IMR-90 (cell line): ENCODE measurements at regions not wholly inside any gene's neighbourhood (a gene's known extent, or its start where the extent isn't known, plus 50 kb on each side); places are given as distances from the start of the nearest gene placed in this dataset.

ENCODE experiments used
- ATAC-seq: fragments of 200-7000 bp; cut with Tn5 transposase; 2 replicates; pipeline ENCODE4 v1.9.1; 2020; ENCODE audit warnings: low read depth, mild to moderate bottlenecking, moderate library complexity
- BruUV-seq: library from RNA; stranded (reverse); fragments of 400-500 nt; replicated peaks from 2 replicates; lab custom pipeline; 2021; lab: Mats Ljungman, UMichigan
- CTCF ChIA-PET: fragments of 300-600 bp; formaldehyde crosslinking; extraction: SDS; loops from one replicate; lab custom pipeline; 2021; ENCODE audit warnings: antibody characterized with exemption; lab: Yijun Ruan, JAX
- POLR2A ChIA-PET: fragments of 300-600 bp; sonication (Branson Sonifier 250); formaldehyde crosslinking; loops from one replicate; lab custom pipeline; 2022; ENCODE audit warnings: antibody characterized with exemption; ENCODE audit not compliant: unreplicated experiment; lab: Charles Lee
- DNase-seq: peaks from one replicate; pipeline ENCODE4 v3.0.0; 2013
- H2AFZ ChIP-seq: replicated peaks from 2 replicates; pipeline ENCODE3; 2013; ENCODE audit warnings: low read length, mild to moderate bottlenecking; ENCODE audit not compliant: poor library complexity
- H2AK5ac ChIP-seq: 2 replicates; pipeline ENCODE4 v1.6.1; 2013; ENCODE audit warnings: low read depth, low read length, inconsistent platforms
- H2AK9ac ChIP-seq: replicated peaks from 2 replicates; pipeline ENCODE3; 2013; ENCODE audit warnings: mild to moderate bottlenecking, low read depth, low read length, moderate library complexity; ENCODE audit not compliant: poor library complexity
- H2BK120ac ChIP-seq: 2 replicates; pipeline ENCODE4 v1.6.1; 2013; ENCODE audit warnings: low read depth, low read length, inconsistent platforms
- H2BK15ac ChIP-seq: 3 replicates; pipeline ENCODE4 v1.6.1; 2013; ENCODE audit warnings: low read depth, low read length, inconsistent platforms
- H2BK20ac ChIP-seq: 2 replicates; pipeline ENCODE4 v1.6.1; 2013; ENCODE audit warnings: low read depth, mild to moderate bottlenecking, inconsistent platforms, low read length, moderate library complexity
- H2BK5ac ChIP-seq: 2 replicates; pipeline ENCODE4 v1.6.1; 2013; ENCODE audit warnings: mild to moderate bottlenecking, low read depth, low read length, inconsistent platforms; ENCODE audit not compliant: poor library complexity, severe bottlenecking
- H3K14ac ChIP-seq: replicated peaks from 2 replicates; pipeline ENCODE4 v1.6.1; 2013; ENCODE audit warnings: low read depth, low read length, inconsistent platforms
- H3K18ac ChIP-seq: 2 replicates; pipeline ENCODE4 v1.6.1; 2013; ENCODE audit warnings: low read depth, low read length, control low read depth
- H3K23ac ChIP-seq: 2 replicates; pipeline ENCODE4 v1.6.1; 2013; ENCODE audit warnings: low read depth, low read length, inconsistent platforms
- H3K27ac ChIP-seq: 2 replicates; pipeline ENCODE4 v1.5.1; 2013; ENCODE audit warnings: mild to moderate bottlenecking, control low read depth, low read length; ENCODE audit not compliant: insufficient read depth
- H3K27me3 ChIP-seq: 2 replicates; pipeline ENCODE4 v1.6.1; 2013; ENCODE audit warnings: low read length; ENCODE audit not compliant: control insufficient read depth, insufficient read depth
- H3K36me3 ChIP-seq: 2 replicates; pipeline ENCODE4 v1.6.1; 2013; ENCODE audit warnings: low read length, mixed read lengths; ENCODE audit not compliant: control insufficient read depth, insufficient read depth
- H3K4ac ChIP-seq: 2 replicates; pipeline ENCODE4 v1.6.1; 2013; ENCODE audit warnings: low read depth, low read length, inconsistent platforms
- H3K4me1 ChIP-seq: 2 replicates; pipeline ENCODE4 v1.6.1; 2013; ENCODE audit warnings: low read length, mixed read lengths; ENCODE audit not compliant: control insufficient read depth, insufficient read depth
- H3K4me2 ChIP-seq: 2 replicates; pipeline ENCODE4 v1.6.1; 2013; ENCODE audit warnings: low read depth, mild to moderate bottlenecking, control low read depth, low read length, moderate library complexity
- H3K4me3 ChIP-seq: 2 replicates; pipeline ENCODE4 v1.5.1; 2013; ENCODE audit warnings: low read depth, mild to moderate bottlenecking, control low read depth, low read length, moderate library complexity; ENCODE audit not compliant: insufficient read depth
- H3K56ac ChIP-seq: 2 replicates; pipeline ENCODE4 v1.6.1; 2013; ENCODE audit warnings: low read length, inconsistent platforms; ENCODE audit not compliant: insufficient read depth; ENCODE audit errors: extremely low read depth
- H3K79me1 ChIP-seq, 2 experiments: 2 replicates each; pipeline ENCODE4 v1.6.1; 2013; ENCODE audit warnings: low read length in 2 of 2, inconsistent platforms in 1 of 2, low read depth in 1 of 2
- H3K9ac ChIP-seq: 2 replicates; pipeline ENCODE4 v1.6.1; 2013; ENCODE audit warnings: low read depth, low read length, control low read depth
- H3K9me1 ChIP-seq: 2 replicates; pipeline ENCODE4 v1.6.1; 2013; ENCODE audit warnings: low read length, inconsistent platforms; ENCODE audit not compliant: insufficient read depth
- H3K9me3 ChIP-seq: 2 replicates; pipeline ENCODE4 v1.6.1; 2013; ENCODE audit warnings: low read length; ENCODE audit not compliant: control insufficient read depth, insufficient read depth
- H4K20me1 ChIP-seq: 2 replicates; pipeline ENCODE4 v1.6.1; 2013; ENCODE audit warnings: low read length, inconsistent platforms; ENCODE audit not compliant: insufficient read depth
- H4K5ac ChIP-seq: 2 replicates; pipeline ENCODE4 v1.6.1; 2013; ENCODE audit warnings: mild to moderate bottlenecking, low read depth, low read length, control low read depth
- H4K8ac ChIP-seq, 2 experiments: 2 replicates each; pipeline ENCODE4 v1.6.1; 2013; ENCODE audit warnings: low read depth in 2 of 2, low read length in 2 of 2, control low read depth in 1 of 2, inconsistent platforms in 1 of 2
- H4K91ac ChIP-seq: 2 replicates; pipeline ENCODE4 v1.6.1; 2013; ENCODE audit warnings: low read depth, low read length, inconsistent platforms; ENCODE audit not compliant: insufficient read depth
- BHLHE40 ChIP-seq: fragments of 150-350 bp; IDR thresholded peaks from 2 replicates; pipeline ENCODE4 v1.6.1; 2016; ENCODE audit warnings: mild to moderate bottlenecking, low read depth, low read length
- CEBPB ChIP-seq: IDR thresholded peaks from 2 replicates; pipeline ENCODE4 v1.6.1; 2012; ENCODE audit warnings: low read depth, low read length, improper control_type of control experiment
- CHD1 ChIP-seq: IDR thresholded peaks from 2 replicates; pipeline ENCODE4 v1.6.1; 2012; ENCODE audit warnings: low read depth, low read length, improper control_type of control experiment
- FOS ChIP-seq: fragments of 150-350 bp; IDR thresholded peaks from 2 replicates; pipeline ENCODE4 v1.6.1; 2016; ENCODE audit warnings: low read depth, low read length
- MAFK ChIP-seq: IDR thresholded peaks from 2 replicates; pipeline ENCODE4 v1.6.1; 2012; ENCODE audit warnings: low read depth, low read length, improper control_type of control experiment
- MAZ ChIP-seq: IDR thresholded peaks from 2 replicates; pipeline ENCODE4 v1.6.1; 2012; ENCODE audit warnings: low read depth, mild to moderate bottlenecking, low read length, improper control_type of control experiment, moderate library complexity, borderline replicate concordance
- MXI1 ChIP-seq: IDR thresholded peaks from 2 replicates; pipeline ENCODE4 v1.6.1; 2012; ENCODE audit warnings: low read depth, mild to moderate bottlenecking, low read length, moderate library complexity, borderline replicate concordance
- NFE2L2 ChIP-seq: fragments of 150-350 bp; IDR thresholded peaks from 2 replicates; pipeline ENCODE4 v1.6.1; 2016; ENCODE audit warnings: low read depth, mild to moderate bottlenecking, low read length
- POLR2A ChIP-seq: IDR thresholded peaks from 2 replicates; pipeline ENCODE4 v1.6.1; 2012; ENCODE audit warnings: mild to moderate bottlenecking, low read depth, low read length
- RAD21 ChIP-seq: IDR thresholded peaks from 2 replicates; pipeline ENCODE4 v1.6.1; 2012; ENCODE audit warnings: low read length, improper control_type of control experiment
- RCOR1 ChIP-seq: IDR thresholded peaks from 2 replicates; pipeline ENCODE4 v1.6.1; 2012; ENCODE audit warnings: mild to moderate bottlenecking, low read length, improper control_type of control experiment; ENCODE audit not compliant: insufficient replicate concordance
- RFX5 ChIP-seq: IDR thresholded peaks from 2 replicates; pipeline ENCODE4 v1.8.0; 2012; ENCODE audit warnings: low read depth, mild to moderate bottlenecking, low read length, moderate library complexity
- SMC3 ChIP-seq: fragments of 150-350 bp; IDR thresholded peaks from 2 replicates; pipeline ENCODE4 v1.6.1; 2016; ENCODE audit warnings: low read depth, mild to moderate bottlenecking, antibody characterized with exemption, low read length, moderate library complexity
- WGBS, 2 experiments: methylation state at CpG; one replicate each; pipeline versions ENCODE4 v1.1.5 to v1.1.7; 2013; ENCODE audit warnings: missing lambda C conversion rate in 2 of 2; ENCODE audit not compliant: insufficient read length in 1 of 2; ENCODE audit errors: extremely low coverage in 2 of 2; 5-methylcytosine and 5-hydroxymethylcytosine counted together
- dilution Hi-C: fragments of 300-500 bp; cut with HindIII; formaldehyde crosslinking; loops from one replicate; pipeline ENCODE4 v1.14.3; 2018; ENCODE audit warnings: low sequenced_read_pairs; ENCODE audit not compliant: unreplicated experiment
- in situ Hi-C: fragments of 300-500 bp; cut with MboI; formaldehyde crosslinking; loops from 3 replicates; pipeline ENCODE4 v1.14.3; 2019; ENCODE audit warnings: low sequenced_read_pairs, inconsistent platforms, mixed read lengths
- intact Hi-C: fragments of 100-400 bp; cut with micrococcal nuclease; formaldehyde crosslinking; loops from 2 replicates; pipeline ENCODE4 v1.10.0; 2022
- TF ChIP-seq, protein P1 (sequence below): fragments of 150-350 bp; IDR thresholded peaks from 2 replicates; pipeline ENCODE4 v1.6.1; 2017; ENCODE audit warnings: mild to moderate bottlenecking, antibody characterized with exemption, low read length, low read depth
- TF ChIP-seq, protein P2 (sequence below): conservative IDR thresholded peaks from 2 replicates; pipeline ENCODE4 v1.5.1; 2012; ENCODE audit warnings: mild to moderate bottlenecking, low read depth, low read length, improper control_type of control experiment
- TF ChIP-seq, protein P3 (sequence below): fragments of 150-350 bp; IDR thresholded peaks from 2 replicates; pipeline ENCODE4 v1.6.1; 2016; ENCODE audit warnings: low read depth, mild to moderate bottlenecking, low read length, moderate library complexity, borderline replicate concordance

DNA sequence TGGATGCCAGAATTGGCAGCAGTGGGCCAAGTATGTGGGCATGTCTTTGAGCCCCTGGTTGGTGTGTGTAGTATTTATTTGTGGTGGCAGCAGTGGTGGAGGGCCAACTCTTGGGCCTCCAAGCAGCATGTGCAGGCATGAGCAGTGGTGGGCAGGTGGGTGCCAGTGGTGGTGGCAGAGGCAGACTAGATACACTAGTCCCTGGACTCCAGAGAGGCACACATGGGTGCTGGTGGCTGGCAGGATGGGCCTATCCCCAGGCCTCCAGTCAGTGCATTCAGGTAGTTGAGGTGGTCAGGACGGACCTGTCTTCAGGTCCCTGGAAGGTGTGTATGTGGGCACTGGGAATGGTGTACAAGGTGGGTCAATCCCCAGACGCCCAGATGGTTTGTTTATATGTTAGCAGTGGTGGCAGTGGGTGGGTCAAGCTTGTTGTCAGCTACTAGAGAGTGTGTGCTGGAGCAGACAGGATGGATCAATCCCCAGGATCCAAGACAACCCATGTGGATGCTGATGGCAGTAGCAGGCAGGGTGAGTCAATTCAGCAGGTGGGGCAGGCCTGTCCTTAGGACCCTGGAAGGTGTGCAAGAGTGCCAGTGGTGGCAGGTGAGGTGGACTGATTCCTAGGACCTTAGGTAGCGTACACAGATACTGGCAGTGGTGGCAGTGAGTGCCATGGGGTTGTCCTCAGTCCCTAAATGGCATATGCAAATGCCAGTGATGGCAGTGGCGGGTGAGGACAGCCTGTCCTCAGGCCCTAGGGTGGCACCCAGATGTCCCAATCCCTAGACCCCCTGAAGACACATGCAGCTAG, 294.3 kb downstream of the RPS24 start:
- no peak overlapping the region for H3K4me2 ChIP-seq
- H3K4me1 ChIP-seq = peaks cover 3% of the 10 kb centered on the region; the same call in 1 of the 2 replicates
- H4K91ac ChIP-seq = no peak overlapping the region
- ATAC-seq (no peak), DNase-seq (no peak)
- H3K9me1 ChIP-seq = no peaks in the 10 kb centered on the region; the same call in 1 of the 2 replicates
- no peak overlapping the region for H3K14ac ChIP-seq
- peaks cover 2% of the 10 kb centered on the region; the same call in 1 of the 2 replicates for H3K27me3 ChIP-seq
- no TSS peak for BruUV-seq
- POLR2A ChIA-PET = no interaction called here
- in situ Hi-C loops = no loop called here
- no peak overlapping the region for H2BK15ac ChIP-seq
- peaks cover 12% of the 10 kb centered on the region for H3K9me3 ChIP-seq
- intact Hi-C loops = no loop called here
- no peak overlapping the region for H2BK120ac ChIP-seq
- dilution Hi-C loops = no loop called here
- no peak overlapping the region for H2BK20ac ChIP-seq
- H4K20me1 ChIP-seq = no peaks in the 10 kb centered on the region
- TF ChIP-seq RFX5 = no peak
- TF ChIP-seq NFE2L2 = no peak
- no peak for TF ChIP-seq MAZ
- no peak for TF ChIP-seq SMC3
- no peak for TF ChIP-seq FOS
- no peak for TF ChIP-seq BHLHE40
- TF ChIP-seq MXI1 = no peak
- TF ChIP-seq POLR2A = no peak
- no peak for TF ChIP-seq RAD21
- TF ChIP-seq, protein P1, sequence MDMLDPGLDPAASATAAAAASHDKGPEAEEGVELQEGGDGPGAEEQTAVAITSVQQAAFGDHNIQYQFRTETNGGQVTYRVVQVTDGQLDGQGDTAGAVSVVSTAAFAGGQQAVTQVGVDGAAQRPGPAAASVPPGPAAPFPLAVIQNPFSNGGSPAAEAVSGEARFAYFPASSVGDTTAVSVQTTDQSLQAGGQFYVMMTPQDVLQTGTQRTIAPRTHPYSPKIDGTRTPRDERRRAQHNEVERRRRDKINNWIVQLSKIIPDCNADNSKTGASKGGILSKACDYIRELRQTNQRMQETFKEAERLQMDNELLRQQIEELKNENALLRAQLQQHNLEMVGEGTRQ = no peak
- TF ChIP-seq, protein P2, sequence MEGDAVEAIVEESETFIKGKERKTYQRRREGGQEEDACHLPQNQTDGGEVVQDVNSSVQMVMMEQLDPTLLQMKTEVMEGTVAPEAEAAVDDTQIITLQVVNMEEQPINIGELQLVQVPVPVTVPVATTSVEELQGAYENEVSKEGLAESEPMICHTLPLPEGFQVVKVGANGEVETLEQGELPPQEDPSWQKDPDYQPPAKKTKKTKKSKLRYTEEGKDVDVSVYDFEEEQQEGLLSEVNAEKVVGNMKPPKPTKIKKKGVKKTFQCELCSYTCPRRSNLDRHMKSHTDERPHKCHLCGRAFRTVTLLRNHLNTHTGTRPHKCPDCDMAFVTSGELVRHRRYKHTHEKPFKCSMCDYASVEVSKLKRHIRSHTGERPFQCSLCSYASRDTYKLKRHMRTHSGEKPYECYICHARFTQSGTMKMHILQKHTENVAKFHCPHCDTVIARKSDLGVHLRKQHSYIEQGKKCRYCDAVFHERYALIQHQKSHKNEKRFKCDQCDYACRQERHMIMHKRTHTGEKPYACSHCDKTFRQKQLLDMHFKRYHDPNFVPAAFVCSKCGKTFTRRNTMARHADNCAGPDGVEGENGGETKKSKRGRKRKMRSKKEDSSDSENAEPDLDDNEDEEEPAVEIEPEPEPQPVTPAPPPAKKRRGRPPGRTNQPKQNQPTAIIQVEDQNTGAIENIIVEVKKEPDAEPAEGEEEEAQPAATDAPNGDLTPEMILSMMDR = no peak
- TF ChIP-seq CHD1 = no peak
- no peak for TF ChIP-seq CEBPB
- TF ChIP-seq RCOR1 = no peak
- no peak for TF ChIP-seq MAFK
- TF ChIP-seq, protein P3, sequence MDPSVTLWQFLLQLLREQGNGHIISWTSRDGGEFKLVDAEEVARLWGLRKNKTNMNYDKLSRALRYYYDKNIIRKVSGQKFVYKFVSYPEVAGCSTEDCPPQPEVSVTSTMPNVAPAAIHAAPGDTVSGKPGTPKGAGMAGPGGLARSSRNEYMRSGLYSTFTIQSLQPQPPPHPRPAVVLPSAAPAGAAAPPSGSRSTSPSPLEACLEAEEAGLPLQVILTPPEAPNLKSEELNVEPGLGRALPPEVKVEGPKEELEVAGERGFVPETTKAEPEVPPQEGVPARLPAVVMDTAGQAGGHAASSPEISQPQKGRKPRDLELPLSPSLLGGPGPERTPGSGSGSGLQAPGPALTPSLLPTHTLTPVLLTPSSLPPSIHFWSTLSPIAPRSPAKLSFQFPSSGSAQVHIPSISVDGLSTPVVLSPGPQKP = no peak
- H3K4ac ChIP-seq = no peak overlapping the region
- H3K9ac ChIP-seq = no peak overlapping the region
- H2BK5ac ChIP-seq = no peak overlapping the region
- 86% methylated on average over 2 of the region's 4 CpGs; no CpG with 5 or more reads in 1 of the 2 experiments for WGBS, 2 experiments
- no peak overlapping the region for H3K4me3 ChIP-seq
- H3K23ac ChIP-seq = no peak overlapping the region
- no peak overlapping the region for H4K8ac ChIP-seq
- no peaks in the 10 kb centered on the region for H3K36me3 ChIP-seq
- H2AK9ac ChIP-seq = no peak overlapping the region
- CTCF ChIA-PET = no interaction called here
- H2AK5ac ChIP-seq = no peak overlapping the region
- H3K56ac ChIP-seq = no peak overlapping the region
- no peaks in the 10 kb centered on the region for H3K79me1 ChIP-seq
- H4K5ac ChIP-seq = no peak overlapping the region
- no peak overlapping the region for H2AFZ ChIP-seq
- no peak overlapping the region for H3K18ac ChIP-seq
- no peak overlapping the region for H3K27ac ChIP-seq
